ENCODE measurements at regions not wholly inside any gene's neighbourhood (a gene's known extent, or its start where the extent isn't known, plus 50 kb on each side); places are given as distances from the start of the nearest gene placed in this dataset.

GRCh38 chr4:188370777-188371176 lies 231.5 kb downstream of the TRIML1 start:
- DNase-seq (ENCODE audit: low spot score in 2 of 2), result no peak
- intact Hi-C loops (cut with DNase I; ENCODE audit: low total_unique reads), result no loop called here
- H3K27ac ChIP-seq, result no peak overlapping the region

DNA sequence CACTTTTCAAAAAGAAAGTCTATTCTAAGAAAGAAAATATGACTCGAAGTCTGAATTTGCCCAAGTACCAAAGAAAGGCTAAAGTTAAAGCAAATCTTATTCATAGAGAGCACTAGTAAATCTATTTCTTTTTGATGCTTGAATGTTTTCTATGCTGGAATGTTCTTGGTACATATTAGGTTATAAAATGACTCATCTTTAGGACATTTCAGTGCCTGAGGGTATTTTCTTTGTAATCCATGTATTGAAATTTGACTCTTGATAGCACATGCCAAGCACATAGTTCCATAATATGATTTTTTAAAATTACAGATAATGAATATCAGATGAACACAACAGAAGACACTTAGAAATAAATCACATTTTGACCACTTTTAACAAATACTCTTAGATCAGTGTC lies 232.8 kb downstream of the TRIML1 start:
- H3K4me3 ChIP-seq, result no peak overlapping the region
- no peaks in the 10 kb centered on the region for H3K36me3 ChIP-seq
- H3K27ac ChIP-seq, result no peak overlapping the region
- no peaks in the 10 kb centered on the region for H3K27me3 ChIP-seq
- intact Hi-C loops (cut with DNase I; ENCODE audit: low total_unique reads), result no loop called here
- DNase-seq (ENCODE audit: low spot score in 2 of 2), result no peak
- peaks cover 5 to 13% of the 10 kb centered on the region in 2 donors for H3K9me3 ChIP-seq
- TF ChIP-seq POLR2A (IDR thresholded peaks at IDR 0.05) (no peak), POLR2AphosphoS5 (IDR thresholded peaks at IDR 0.05) (no peak)
- TF ChIP-seq, protein P1, sequence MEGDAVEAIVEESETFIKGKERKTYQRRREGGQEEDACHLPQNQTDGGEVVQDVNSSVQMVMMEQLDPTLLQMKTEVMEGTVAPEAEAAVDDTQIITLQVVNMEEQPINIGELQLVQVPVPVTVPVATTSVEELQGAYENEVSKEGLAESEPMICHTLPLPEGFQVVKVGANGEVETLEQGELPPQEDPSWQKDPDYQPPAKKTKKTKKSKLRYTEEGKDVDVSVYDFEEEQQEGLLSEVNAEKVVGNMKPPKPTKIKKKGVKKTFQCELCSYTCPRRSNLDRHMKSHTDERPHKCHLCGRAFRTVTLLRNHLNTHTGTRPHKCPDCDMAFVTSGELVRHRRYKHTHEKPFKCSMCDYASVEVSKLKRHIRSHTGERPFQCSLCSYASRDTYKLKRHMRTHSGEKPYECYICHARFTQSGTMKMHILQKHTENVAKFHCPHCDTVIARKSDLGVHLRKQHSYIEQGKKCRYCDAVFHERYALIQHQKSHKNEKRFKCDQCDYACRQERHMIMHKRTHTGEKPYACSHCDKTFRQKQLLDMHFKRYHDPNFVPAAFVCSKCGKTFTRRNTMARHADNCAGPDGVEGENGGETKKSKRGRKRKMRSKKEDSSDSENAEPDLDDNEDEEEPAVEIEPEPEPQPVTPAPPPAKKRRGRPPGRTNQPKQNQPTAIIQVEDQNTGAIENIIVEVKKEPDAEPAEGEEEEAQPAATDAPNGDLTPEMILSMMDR (IDR thresholded peaks at IDR 0.05), result no peak
- H3K4me1 ChIP-seq, result peaks cover 0 to 6% of the 10 kb centered on the region in 2 donors

More at GRCh38 chr4:188370777-188371176, 231.5 kb downstream of the TRIML1 start:
- peaks cover 0 to 6% of the 10 kb centered on the region in 2 donors for H3K9me3 ChIP-seq
- H3K4me3 ChIP-seq, result no peak overlapping the region
- TF ChIP-seq POLR2A (IDR thresholded peaks at IDR 0.05), result no peak
- TF ChIP-seq POLR2AphosphoS5 (IDR thresholded peaks at IDR 0.05), result no peak
- TF ChIP-seq, protein P1 (IDR thresholded peaks at IDR 0.05), result no peak
- H3K27me3 ChIP-seq, result no peaks in the 10 kb centered on the region
- no peaks in the 10 kb centered on the region for H3K36me3 ChIP-seq
- peaks cover 0 to 6% of the 10 kb centered on the region in 2 donors for H3K4me1 ChIP-seq

- intact Hi-C loops (cut with DNase I; ENCODE audit: low total_unique reads), result no loop called here
- H3K36me3 ChIP-seq, result no peaks in the 10 kb centered on the region
- no peak for DNase-seq (ENCODE audit: low spot score in 2 of 2)
- H3K4me1 ChIP-seq, result peaks cover 0 to 6% of the 10 kb centered on the region in 2 donors
- TF ChIP-seq POLR2A (IDR thresholded peaks at IDR 0.05), result no peak
- TF ChIP-seq POLR2AphosphoS5 (IDR thresholded peaks at IDR 0.05), result no peak
- TF ChIP-seq, protein P1 (IDR thresholded peaks at IDR 0.05), result no peak
- H3K9me3 ChIP-seq, result peaks cover 5 to 13% of the 10 kb centered on the region in 2 donors
- no peaks in the 10 kb centered on the region for H3K27me3 ChIP-seq
- H3K27ac ChIP-seq, result no peak overlapping the region
- no peak overlapping the region for H3K4me3 ChIP-seq
Observed at GRCh38 chr4:188372829-188373228, 233.6 kb downstream of the TRIML1 start.

DNA sequence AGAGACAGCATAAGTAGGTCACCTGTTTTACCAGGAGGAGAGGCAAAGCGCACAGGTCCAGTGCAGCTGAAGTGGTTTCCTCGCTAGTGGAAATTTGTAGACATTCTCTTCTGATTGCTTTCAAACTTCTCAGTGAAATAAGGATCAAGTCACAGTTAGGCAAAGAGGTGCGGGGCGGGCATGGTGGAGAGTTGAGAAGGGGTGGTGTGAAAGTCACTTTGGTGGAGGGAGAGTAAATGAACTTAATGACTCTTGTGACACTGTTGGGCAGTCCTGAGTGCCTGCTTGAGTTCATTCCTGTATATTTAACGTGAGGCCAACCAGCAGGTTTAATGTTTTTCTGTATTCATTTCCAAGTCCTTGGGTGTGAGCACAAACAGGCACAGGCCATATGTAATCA lies 235.6 kb downstream of the TRIML1 start:
- TF ChIP-seq POLR2AphosphoS5 (IDR thresholded peaks at IDR 0.05) (no peak), POLR2A (IDR thresholded peaks at IDR 0.05) (no peak)
- TF ChIP-seq, protein P1 (IDR thresholded peaks at IDR 0.05), result no peak
- no peak for DNase-seq (ENCODE audit: low spot score in 2 of 2)
- H3K27me3 ChIP-seq, result no peaks in the 10 kb centered on the region
- intact Hi-C loops (cut with DNase I; ENCODE audit: low total_unique reads), result no loop called here
- no peaks in the 10 kb centered on the region for H3K36me3 ChIP-seq
- H3K4me3 ChIP-seq, result no peak overlapping the region
- H3K4me1 ChIP-seq, result peaks cover 0 to 6% of the 10 kb centered on the region in 2 donors
- H3K27ac ChIP-seq, result no peak overlapping the region
- H3K9me3 ChIP-seq, result peaks cover 5 to 13% of the 10 kb centered on the region in 2 donors

DNA sequence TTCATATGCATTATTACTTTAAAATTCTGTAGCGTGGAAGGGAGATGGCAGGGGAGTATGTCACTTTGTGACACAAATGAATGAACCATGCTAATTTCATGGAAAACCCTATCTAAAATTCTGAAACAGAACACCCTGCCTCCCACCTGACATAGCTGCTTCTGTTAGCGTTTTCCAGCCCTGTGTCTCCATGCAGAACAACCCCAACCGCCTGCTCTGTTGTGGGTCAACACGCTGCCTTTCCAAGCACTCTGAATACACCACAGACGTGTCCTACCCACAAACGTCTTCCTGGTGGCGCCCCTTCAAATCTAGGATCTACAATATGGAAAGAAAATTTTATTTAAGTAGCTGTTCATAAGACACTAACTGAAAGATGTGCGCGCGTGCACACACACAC lies 238.6 kb downstream of the TRIML1 start:
- Histone ChIP-seq H3K9me3 (peaks cover 5 to 13% of the 10 kb centered on the region in 2 donors), H3K27me3 (no peaks in the 10 kb centered on the region), H3K36me3 (no peaks in the 10 kb centered on the region), H3K4me3 (no peak overlapping the region), H3K27ac (no peak overlapping the region), H3K4me1 (no peaks in the 10 kb centered on the region)
- intact Hi-C loops (cut with DNase I; ENCODE audit: low total_unique reads), result no loop called here
- TF ChIP-seq POLR2AphosphoS5 (IDR thresholded peaks at IDR 0.05) (no peak), POLR2A (IDR thresholded peaks at IDR 0.05) (no peak)
- TF ChIP-seq, protein P1 (IDR thresholded peaks at IDR 0.05), result no peak
- no peak for DNase-seq (ENCODE audit: low spot score in 2 of 2)
